ENCODE measurements at regions not wholly inside any gene's neighbourhood (a gene's known extent, or its start where the extent isn't known, plus 50 kb on each side); places are given as distances from the start of the nearest gene placed in this dataset.

GRCh38 chr13:90899416-90899815 lies 448.1 kb upstream of the MIR17HG start (continued):
- no peak for TF ChIP-seq CTCF (IDR thresholded peaks at IDR 0.05)
- no peak for TF ChIP-seq ZNF532 (CRISPR knock-in tag; IDR thresholded peaks at IDR 0.05; ENCODE audit: borderline replicate concordance)
- no peak for TF ChIP-seq NFYB (CRISPR knock-in tag; conservative IDR thresholded peaks at IDR 0.05; ENCODE audit: low read depth)
- no peak for TF ChIP-seq ZNF512 (CRISPR knock-in tag; IDR thresholded peaks at IDR 0.05; ENCODE audit: borderline replicate concordance)

GRCh38 chr13:90902255-90902654 lies 445.2 kb upstream of the MIR17HG start:
- DNase-seq (ENCODE audit: low spot score) (no peak), ATAC-seq (no peak)
- no peak overlapping the region for H3K4me3 Mint-ChIP-seq
- H3K9me3 Mint-ChIP-seq = no peaks in the 10 kb centered on the region
- H3K4me1 Mint-ChIP-seq = no peaks in the 10 kb centered on the region
- H3K27me3 Mint-ChIP-seq (ENCODE audit: low read depth) = no peaks in the 10 kb centered on the region
- ChIA-PET CTCF (no interaction called here), POLR2A (no interaction called here)
- no peak for TF ChIP-seq TEAD1 (CRISPR knock-in tag; IDR thresholded peaks at IDR 0.05)
- TF ChIP-seq HMGA2 (CRISPR knock-in tag; IDR thresholded peaks at IDR 0.05) = no peak
- no peak for TF ChIP-seq HMGXB4 (CRISPR knock-in tag; IDR thresholded peaks at IDR 0.05)
- no peak for TF ChIP-seq FOXJ3 (CRISPR knock-in tag; IDR thresholded peaks at IDR 0.05; ENCODE audit: borderline replicate concordance)
- TF ChIP-seq ZBTB43 (CRISPR knock-in tag; IDR thresholded peaks at IDR 0.05) = no peak
- no peak for TF ChIP-seq SOX15 (CRISPR knock-in tag; IDR thresholded peaks at IDR 0.05)
- TF ChIP-seq RORB (CRISPR knock-in tag; IDR thresholded peaks at IDR 0.05) = no peak
- TF ChIP-seq SMAD3 (CRISPR knock-in tag; IDR thresholded peaks at IDR 0.05; ENCODE audit: borderline replicate concordance) = no peak
- no peak for TF ChIP-seq FOXP1 (CRISPR knock-in tag; IDR thresholded peaks at IDR 0.05; ENCODE audit: borderline replicate concordance)
- no peak for TF ChIP-seq MLX (CRISPR knock-in tag; IDR thresholded peaks at IDR 0.05)
- no peak for TF ChIP-seq ZNF416 (CRISPR knock-in tag; IDR thresholded peaks at IDR 0.05)
- no peak for TF ChIP-seq ZNF671 (CRISPR knock-in tag; IDR thresholded peaks at IDR 0.05)
- TF ChIP-seq CDX4 (CRISPR knock-in tag; IDR thresholded peaks at IDR 0.05; ENCODE audit: borderline replicate concordance) = no peak
- TF ChIP-seq NFE2L1 (CRISPR knock-in tag; IDR thresholded peaks at IDR 0.05) = no peak
- TF ChIP-seq NFATC4 (CRISPR knock-in tag; IDR thresholded peaks at IDR 0.05) = no peak
- no peak overlapping the region for H3K27ac Mint-ChIP-seq
- no peaks in the 10 kb centered on the region for H3K36me3 Mint-ChIP-seq
